ENCODE measurements at regions not wholly inside any gene's neighbourhood (a gene's known extent, or its start where the extent isn't known, plus 50 kb on each side); places are given as distances from the start of the nearest gene placed in this dataset.

- no peak overlapping the region for H3K4me3 ChIP-seq (ENCODE audit: low read depth, low read length)
- no peak for TF ChIP-seq CTCF (IDR thresholded peaks at IDR 0.05; ENCODE audit: insufficient read depth, low read depth, low read length, missing control alignments)
- no peak for DNase-seq (ENCODE audit: low read depth)
These were observed 128.9 kb downstream of the HS3ST1 start for GRCh38 chr4:11299836-11300235.

GRCh38 chr4:11299016-11299415 lies 129.7 kb downstream of the HS3ST1 start:
- no peak for DNase-seq (ENCODE audit: low read depth)
- no peak overlapping the region for H3K4me3 ChIP-seq (ENCODE audit: low read depth, low read length)
- no peak for TF ChIP-seq CTCF (IDR thresholded peaks at IDR 0.05; ENCODE audit: insufficient read depth, low read depth, low read length, missing control alignments)

GRCh38 chr4:11298451-11298850 lies 130.2 kb downstream of the HS3ST1 start:
- TF ChIP-seq CTCF (IDR thresholded peaks at IDR 0.05; ENCODE audit: insufficient read depth, low read depth, low read length, missing control alignments): no peak
- H3K4me3 ChIP-seq (ENCODE audit: low read depth, low read length): no peak overlapping the region
- no peak for DNase-seq (ENCODE audit: low read depth)

GRCh38 chr4:11297627-11298026 lies 131.1 kb downstream of the HS3ST1 start:
- H3K4me3 ChIP-seq (ENCODE audit: low read depth, low read length): no peak overlapping the region
- peak; percentile 31 for DNase-seq (ENCODE audit: low read depth)
- no peak for TF ChIP-seq CTCF (IDR thresholded peaks at IDR 0.05; ENCODE audit: insufficient read depth, low read depth, low read length, missing control alignments)

GRCh38 chr4:11297201-11297600 lies 131.5 kb downstream of the HS3ST1 start:
- H3K4me3 ChIP-seq (ENCODE audit: low read depth, low read length): no peak overlapping the region
- no peak for DNase-seq (ENCODE audit: low read depth)

GRCh38 chr4:11293866-11294265 lies 134.8 kb downstream of the HS3ST1 start:
- no peak for DNase-seq (ENCODE audit: low read depth)
- no peak overlapping the region for H3K4me3 ChIP-seq (ENCODE audit: low read depth, low read length)
- TF ChIP-seq CTCF (IDR thresholded peaks at IDR 0.05; ENCODE audit: insufficient read depth, low read depth, low read length, missing control alignments): no peak

More at GRCh38 chr4:11297201-11297600, 131.5 kb downstream of the HS3ST1 start:
- TF ChIP-seq CTCF (IDR thresholded peaks at IDR 0.05; ENCODE audit: insufficient read depth, low read depth, low read length, missing control alignments): no peak

- no peak for DNase-seq (ENCODE audit: low read depth)
- no peak for TF ChIP-seq CTCF (IDR thresholded peaks at IDR 0.05; ENCODE audit: insufficient read depth, low read depth, low read length, missing control alignments)
- no peak overlapping the region for H3K4me3 ChIP-seq (ENCODE audit: low read depth, low read length)
These were observed 141.6 kb downstream of the HS3ST1 start for GRCh38 chr4:11287055-11287454.

Data from GM12865 (cell line).